ENCODE measurements at regions not wholly inside any gene's neighbourhood (a gene's known extent, or its start where the extent isn't known, plus 50 kb on each side); places are given as distances from the start of the nearest gene placed in this dataset.

- CTCF ChIA-PET, result no interaction called here
- Histone ChIP-seq H3K36me3 (replicated peaks in 1 of 2; ENCODE audit: control extremely low read depth in 1 of 2, control insufficient read depth in 1 of 2, extremely low read depth in 1 of 2, insufficient read depth in 2 of 2, low read length in 1 of 2) (no peaks in the 10 kb centered on the region), H3K27me3 (replicated peaks in 1 of 4; ENCODE audit: control extremely low read depth in 1 of 4, control insufficient read depth in 3 of 4, insufficient read depth in 4 of 4, low read length in 3 of 4) (peaks cover 0 to 3% (median 0%) of the 10 kb centered on the region in 4 experiments), H3K4me2 (replicated peaks; ENCODE audit: low read depth, low read length, poor library complexity, severe bottlenecking) (no peak overlapping the region), H3K27ac (ENCODE audit: low read length in 2 of 2) (no peak overlapping the region), H2AFZ (ENCODE audit: insufficient read depth, low read depth, low read length, poor library complexity, severe bottlenecking) (no peak overlapping the region), H4K20me1 (ENCODE audit: control insufficient read depth, insufficient read depth, low read length, poor library complexity, severe bottlenecking) (no peaks in the 10 kb centered on the region), H3K9ac (ENCODE audit: low read length) (no peak overlapping the region), H3K79me2 (ENCODE audit: control insufficient read depth, insufficient read depth, low read length) (no peaks in the 10 kb centered on the region), H3K9me3 (ENCODE audit: control extremely low read depth in 1 of 3, control insufficient read depth in 2 of 3, insufficient read depth in 1 of 3, low read length in 2 of 3) (peaks cover 0 to 9% (median 0%) of the 10 kb centered on the region in 3 donors), H3K4me1 (ENCODE audit: control insufficient read depth in 2 of 2, insufficient read depth in 2 of 2, low read length in 2 of 2) (no peaks in the 10 kb centered on the region), H3K4me3 (ENCODE audit: control extremely low read depth in 1 of 5, extremely low read depth in 1 of 5, insufficient read depth in 1 of 5, low read depth in 2 of 5, low read length in 4 of 5) (no peak overlapping the region)
- Mint-ChIP-seq H3K9me3 (ENCODE audit: insufficient read depth) (no peaks in the 10 kb centered on the region), H3K27ac (no peak overlapping the region), H3K27me3 (no peaks in the 10 kb centered on the region), H3K4me3 (no peak overlapping the region), H3K4me1 (no peaks in the 10 kb centered on the region)
- intact Hi-C loops (cut with micrococcal nuclease), result no loop called here
- TF ChIP-seq, protein P1, sequence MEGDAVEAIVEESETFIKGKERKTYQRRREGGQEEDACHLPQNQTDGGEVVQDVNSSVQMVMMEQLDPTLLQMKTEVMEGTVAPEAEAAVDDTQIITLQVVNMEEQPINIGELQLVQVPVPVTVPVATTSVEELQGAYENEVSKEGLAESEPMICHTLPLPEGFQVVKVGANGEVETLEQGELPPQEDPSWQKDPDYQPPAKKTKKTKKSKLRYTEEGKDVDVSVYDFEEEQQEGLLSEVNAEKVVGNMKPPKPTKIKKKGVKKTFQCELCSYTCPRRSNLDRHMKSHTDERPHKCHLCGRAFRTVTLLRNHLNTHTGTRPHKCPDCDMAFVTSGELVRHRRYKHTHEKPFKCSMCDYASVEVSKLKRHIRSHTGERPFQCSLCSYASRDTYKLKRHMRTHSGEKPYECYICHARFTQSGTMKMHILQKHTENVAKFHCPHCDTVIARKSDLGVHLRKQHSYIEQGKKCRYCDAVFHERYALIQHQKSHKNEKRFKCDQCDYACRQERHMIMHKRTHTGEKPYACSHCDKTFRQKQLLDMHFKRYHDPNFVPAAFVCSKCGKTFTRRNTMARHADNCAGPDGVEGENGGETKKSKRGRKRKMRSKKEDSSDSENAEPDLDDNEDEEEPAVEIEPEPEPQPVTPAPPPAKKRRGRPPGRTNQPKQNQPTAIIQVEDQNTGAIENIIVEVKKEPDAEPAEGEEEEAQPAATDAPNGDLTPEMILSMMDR (IDR thresholded peaks at IDR 0.05), result no peak
- no peak for TF ChIP-seq EZH2 (IDR thresholded peaks at IDR 0.05; ENCODE audit: borderline replicate concordance, insufficient read depth, low read depth, low read length, poor library complexity, severe bottlenecking)
- ATAC-seq (ENCODE audit: low read depth) (no peak), DNase-seq (no peak)
- 39% methylated on average over 2 of the region's 5 CpGs for WGBS (ENCODE audit: insufficient coverage)
- POLR2A ChIA-PET, result no interaction called here
These were observed 100.9 kb upstream of the PTPRM start for GRCh38 chr18:7466190-7466589.

DNA sequence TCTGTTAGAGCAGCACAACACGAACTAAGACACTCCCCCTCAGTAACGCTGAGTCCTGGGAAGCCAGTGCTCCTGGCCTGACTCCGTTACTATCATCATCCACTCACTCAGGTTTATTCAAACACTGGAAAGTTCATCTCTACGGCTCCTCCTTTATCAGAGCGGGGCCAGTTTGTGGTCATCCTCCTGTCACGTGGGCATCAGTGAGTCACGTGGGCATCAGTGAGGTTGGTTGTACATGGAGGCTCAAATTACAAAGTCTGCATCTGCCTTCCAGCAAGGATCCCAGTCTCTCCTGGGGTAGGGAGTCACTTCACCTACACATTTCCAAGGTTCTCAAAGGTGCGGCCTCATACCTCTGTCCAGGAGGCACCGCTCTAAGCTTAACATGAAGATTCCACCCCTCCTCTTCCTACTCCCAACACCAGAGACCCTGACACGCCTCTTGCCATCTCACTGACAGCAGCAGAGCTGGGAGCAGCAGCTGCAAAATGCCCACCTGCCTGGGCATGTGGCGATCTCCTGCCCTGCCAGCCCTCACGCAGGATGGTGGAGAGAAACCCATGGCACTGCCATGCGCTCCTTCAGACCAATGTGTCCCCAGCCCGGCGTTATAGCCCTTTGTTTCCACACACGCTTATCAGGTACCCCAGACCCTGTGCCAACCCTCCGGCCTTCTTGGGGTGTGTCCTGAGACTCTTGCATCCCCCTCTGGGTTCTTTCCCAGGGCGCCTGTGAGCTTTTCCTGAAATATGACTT lies 99.2 kb upstream of the PTPRM start:
- WGBS (ENCODE audit: insufficient coverage), result 93% methylated on average over 14 of the region's 18 CpGs
- intact Hi-C loops (cut with micrococcal nuclease), result no loop called here
- H2AFZ ChIP-seq (ENCODE audit: insufficient read depth, low read depth, low read length, poor library complexity, severe bottlenecking), result no peak overlapping the region
- ChIA-PET CTCF (no interaction called here), POLR2A (no interaction called here)
- peaks cover 0 to 3% (median 0%) of the 10 kb centered on the region in 4 experiments for H3K27me3 ChIP-seq (replicated peaks in 1 of 4; ENCODE audit: control extremely low read depth in 1 of 4, control insufficient read depth in 3 of 4, insufficient read depth in 4 of 4, low read length in 3 of 4)
- no peaks in the 10 kb centered on the region for H3K4me1 ChIP-seq (ENCODE audit: control insufficient read depth in 2 of 2, insufficient read depth in 2 of 2, low read length in 2 of 2)
- no peaks in the 10 kb centered on the region for H3K36me3 ChIP-seq (replicated peaks in 1 of 2; ENCODE audit: control extremely low read depth in 1 of 2, control insufficient read depth in 1 of 2, extremely low read depth in 1 of 2, insufficient read depth in 2 of 2, low read length in 1 of 2)
- no peak overlapping the region for H3K4me2 ChIP-seq (replicated peaks; ENCODE audit: low read depth, low read length, poor library complexity, severe bottlenecking)
- no peak overlapping the region for H3K27ac ChIP-seq (ENCODE audit: low read length in 2 of 2)
- H3K9me3 Mint-ChIP-seq (ENCODE audit: insufficient read depth), result no peaks in the 10 kb centered on the region
- no peak overlapping the region for H3K4me3 ChIP-seq (ENCODE audit: control extremely low read depth in 1 of 5, extremely low read depth in 1 of 5, insufficient read depth in 1 of 5, low read depth in 2 of 5, low read length in 4 of 5)
- DNase-seq (no peak), ATAC-seq (ENCODE audit: low read depth) (no peak)
- no peaks in the 10 kb centered on the region for H3K27me3 Mint-ChIP-seq
- peaks cover 0 to 9% (median 0%) of the 10 kb centered on the region in 3 donors for H3K9me3 ChIP-seq (ENCODE audit: control extremely low read depth in 1 of 3, control insufficient read depth in 2 of 3, insufficient read depth in 1 of 3, low read length in 2 of 3)
- TF ChIP-seq EZH2 (IDR thresholded peaks at IDR 0.05; ENCODE audit: borderline replicate concordance, insufficient read depth, low read depth, low read length, poor library complexity, severe bottlenecking), result no peak
- TF ChIP-seq, protein P1 (IDR thresholded peaks at IDR 0.05), result no peak
- no peaks in the 10 kb centered on the region for H3K4me1 Mint-ChIP-seq
- H3K9ac ChIP-seq (ENCODE audit: low read length), result no peak overlapping the region
- no peaks in the 10 kb centered on the region for H4K20me1 ChIP-seq (ENCODE audit: control insufficient read depth, insufficient read depth, low read length, poor library complexity, severe bottlenecking)
- H3K27ac Mint-ChIP-seq, result no peak overlapping the region
- H3K79me2 ChIP-seq (ENCODE audit: control insufficient read depth, insufficient read depth, low read length), result no peaks in the 10 kb centered on the region
- no peak overlapping the region for H3K4me3 Mint-ChIP-seq
